Thymus (tissue), 11 donors: ENCODE measurements at regions not wholly inside any gene's neighbourhood (a gene's known extent, or its start where the extent isn't known, plus 50 kb on each side); places are given as distances from the start of the nearest gene placed in this dataset.

ENCODE experiments used
- DNase-seq, 9 donors: peaks; one replicate each; pipeline ENCODE4 v3.0.0-alpha.2; 2013; ENCODE audit warnings: low spot score in 9 of 9, low read depth in 6 of 9, missing footprints in 1 of 9
- H3K27ac ChIP-seq, 2 donors: one replicate each; pipeline ENCODE4 v1.5.1; 2013; ENCODE audit warnings: control low read depth in 1 of 2, low read depth in 1 of 2, low read length in 1 of 2, mild to moderate bottlenecking in 1 of 2, moderate library complexity in 1 of 2
- H3K27me3 ChIP-seq, 2 donors: one replicate each; pipeline ENCODE4 v1.5.1; 2013; ENCODE audit warnings: low read length in 1 of 2; ENCODE audit not compliant: control insufficient read depth in 2 of 2, insufficient read depth in 1 of 2
- H3K36me3 ChIP-seq, 2 donors: one replicate each; pipeline ENCODE4 v1.5.1; 2013; ENCODE audit warnings: low read length in 1 of 2, mild to moderate bottlenecking in 1 of 2, moderate library complexity in 1 of 2; ENCODE audit not compliant: control insufficient read depth in 2 of 2, insufficient read depth in 2 of 2
- H3K4me1 ChIP-seq, 2 donors: one replicate each; pipeline ENCODE4 v1.5.1; 2013; ENCODE audit warnings: low read length in 2 of 2; ENCODE audit not compliant: control insufficient read depth in 2 of 2, insufficient read depth in 2 of 2
- H3K4me3 ChIP-seq, 2 donors: one replicate each; pipeline ENCODE4 v1.5.1; 2013; ENCODE audit warnings: low read length in 2 of 2, control low read depth in 1 of 2, mild to moderate bottlenecking in 1 of 2
- H3K9me3 ChIP-seq, 2 donors: one replicate each; pipeline ENCODE4 v1.5.1; 2013; ENCODE audit warnings: low read length in 1 of 2, mild to moderate bottlenecking in 1 of 2; ENCODE audit not compliant: control insufficient read depth in 2 of 2, insufficient read depth in 1 of 2
- WGBS: extraction: QIAGEN DNeasy Blood & Tissue Kit; methylation state at CpG from one replicate; pipeline ENCODE4 v1.1.7; 2013; 5-methylcytosine and 5-hydroxymethylcytosine counted together
- donor health status: healthy.

GRCh38 chr5:89218364-89218763 lies 335.4 kb upstream of the MEF2C start:
- H3K27ac ChIP-seq: no peak overlapping the region
- 96% methylated on average over 3 of the region's 3 CpGs for WGBS
- no peaks in the 10 kb centered on the region for H3K9me3 ChIP-seq
- no peaks in the 10 kb centered on the region for H3K4me1 ChIP-seq
- no peak overlapping the region for H3K4me3 ChIP-seq
- no peaks in the 10 kb centered on the region for H3K27me3 ChIP-seq
- DNase-seq: no peak
- no peaks in the 10 kb centered on the region for H3K36me3 ChIP-seq

- H3K4me1 ChIP-seq: no peaks in the 10 kb centered on the region
These were observed 333.6 kb upstream of the MEF2C start for GRCh38 chr5:89216606-89217005.

GRCh38 chr5:89213573-89213972 lies 330.6 kb upstream of the MEF2C start:
- DNase-seq: no peak
- H3K4me3 ChIP-seq: no peak overlapping the region
- H3K27ac ChIP-seq: no peak overlapping the region
- H3K4me1 ChIP-seq: no peaks in the 10 kb centered on the region
- H3K9me3 ChIP-seq: no peaks in the 10 kb centered on the region
- no peaks in the 10 kb centered on the region for H3K36me3 ChIP-seq
- WGBS: 94% methylated on average over 1 of the region's 1 CpG
- no peaks in the 10 kb centered on the region for H3K27me3 ChIP-seq

More at GRCh38 chr5:89216606-89217005, 333.6 kb upstream of the MEF2C start:
- Histone ChIP-seq H3K36me3 (no peaks in the 10 kb centered on the region), H3K9me3 (no peaks in the 10 kb centered on the region), H3K27me3 (no peaks in the 10 kb centered on the region), H3K27ac (no peak overlapping the region), H3K4me3 (no peak overlapping the region)
- 95% methylated on average over 3 of the region's 3 CpGs for WGBS
- DNase-seq: no peak

- Histone ChIP-seq H3K4me3 (no peak overlapping the region), H3K9me3 (no peaks in the 10 kb centered on the region), H3K27me3 (no peaks in the 10 kb centered on the region), H3K27ac (no peak overlapping the region), H3K36me3 (no peaks in the 10 kb centered on the region), H3K4me1 (no peaks in the 10 kb centered on the region)
- 91% methylated on average over 2 of the region's 2 CpGs for WGBS
- no peak for DNase-seq
These were observed 328.9 kb upstream of the MEF2C start for GRCh38 chr5:89211836-89212235.

GRCh38 chr5:89208811-89209210 lies 325.8 kb upstream of the MEF2C start:
- DNase-seq: no peak
- H3K36me3 ChIP-seq: no peaks in the 10 kb centered on the region
- H3K9me3 ChIP-seq: no peaks in the 10 kb centered on the region
- no peak overlapping the region for H3K27ac ChIP-seq
- H3K4me1 ChIP-seq: no peaks in the 10 kb centered on the region
- WGBS: 90% methylated on average over 2 of the region's 2 CpGs
- no peak overlapping the region for H3K4me3 ChIP-seq
- no peaks in the 10 kb centered on the region for H3K27me3 ChIP-seq

- Histone ChIP-seq H3K4me3 (no peak overlapping the region), H3K27me3 (no peaks in the 10 kb centered on the region), H3K36me3 (no peaks in the 10 kb centered on the region), H3K4me1 (no peaks in the 10 kb centered on the region), H3K9me3 (no peaks in the 10 kb centered on the region), H3K27ac (no peak overlapping the region)
- no peak for DNase-seq
These were observed 325.4 kb upstream of the MEF2C start for GRCh38 chr5:89208392-89208791.

GRCh38 chr5:89204756-89205155 lies 321.8 kb upstream of the MEF2C start:
- no peaks in the 10 kb centered on the region for H3K4me1 ChIP-seq
- H3K9me3 ChIP-seq: peaks cover 0 to 5% of the 10 kb centered on the region in 2 donors
- H3K4me3 ChIP-seq: no peak overlapping the region
- no peak for DNase-seq
- H3K27me3 ChIP-seq: no peaks in the 10 kb centered on the region
- no peak overlapping the region for H3K27ac ChIP-seq
- no peaks in the 10 kb centered on the region for H3K36me3 ChIP-seq

- WGBS: 97% methylated on average over 2 of the region's 2 CpGs
- DNase-seq: no peak
- H3K27me3 ChIP-seq: no peaks in the 10 kb centered on the region
- H3K4me1 ChIP-seq: no peaks in the 10 kb centered on the region
- peaks cover 0 to 9% of the 10 kb centered on the region in 2 donors for H3K9me3 ChIP-seq
- H3K4me3 ChIP-seq: no peak overlapping the region
- no peaks in the 10 kb centered on the region for H3K36me3 ChIP-seq
- H3K27ac ChIP-seq: no peak overlapping the region
These were observed 320.6 kb upstream of the MEF2C start for GRCh38 chr5:89203611-89204010.

- 96% methylated on average over 2 of the region's 2 CpGs for WGBS
- no peaks in the 10 kb centered on the region for H3K27me3 ChIP-seq
- H3K4me1 ChIP-seq: no peaks in the 10 kb centered on the region
- no peaks in the 10 kb centered on the region for H3K36me3 ChIP-seq
- H3K9me3 ChIP-seq: peaks cover 0 to 10% of the 10 kb centered on the region in 2 donors
- no peak overlapping the region for H3K27ac ChIP-seq
- no peak overlapping the region for H3K4me3 ChIP-seq
- DNase-seq: no peak
These were observed 317.9 kb upstream of the MEF2C start for GRCh38 chr5:89200899-89201298.

- no peak overlapping the region for H3K27ac ChIP-seq
- H3K4me1 ChIP-seq: no peaks in the 10 kb centered on the region
- H3K36me3 ChIP-seq: no peaks in the 10 kb centered on the region
- WGBS: 96% methylated on average over 2 of the region's 2 CpGs
- no peaks in the 10 kb centered on the region for H3K27me3 ChIP-seq
- H3K9me3 ChIP-seq: peaks cover 0 to 10% of the 10 kb centered on the region in 2 donors
- no peak overlapping the region for H3K4me3 ChIP-seq
- DNase-seq: no peak
These were observed 316.3 kb upstream of the MEF2C start for GRCh38 chr5:89199306-89199705.
